IMR-90 (cell line): ENCODE measurements at regions not wholly inside any gene's neighbourhood (a gene's known extent, or its start where the extent isn't known, plus 50 kb on each side); places are given as distances from the start of the nearest gene placed in this dataset.

Experiments used
- ATAC-seq: fragments of 200-7000 bp; cut with Tn5 transposase; 2 replicates; pipeline ENCODE4 v1.9.1; 2020; ENCODE audit warnings: low read depth, mild to moderate bottlenecking, moderate library complexity
- BruUV-seq: library from RNA; stranded (reverse); fragments of 400-500 nt; replicated peaks from 2 replicates; lab custom pipeline; 2021; lab: Mats Ljungman, UMichigan
- CTCF ChIA-PET: fragments of 300-600 bp; formaldehyde crosslinking; extraction: SDS; loops from one replicate; lab custom pipeline; 2021; ENCODE audit warnings: antibody characterized with exemption; lab: Yijun Ruan, JAX
- POLR2A ChIA-PET: fragments of 300-600 bp; sonication (Branson Sonifier 250); formaldehyde crosslinking; loops from one replicate; lab custom pipeline; 2022; ENCODE audit warnings: antibody characterized with exemption; ENCODE audit not compliant: unreplicated experiment; lab: Charles Lee
- DNase-seq: peaks from one replicate; pipeline ENCODE4 v3.0.0; 2013
- H2AFZ ChIP-seq: replicated peaks from 2 replicates; pipeline ENCODE3; 2013; ENCODE audit warnings: low read length, mild to moderate bottlenecking; ENCODE audit not compliant: poor library complexity
- H2AK5ac ChIP-seq: 2 replicates; pipeline ENCODE4 v1.6.1; 2013; ENCODE audit warnings: low read depth, low read length, inconsistent platforms
- H2AK9ac ChIP-seq: replicated peaks from 2 replicates; pipeline ENCODE3; 2013; ENCODE audit warnings: mild to moderate bottlenecking, low read depth, low read length, moderate library complexity; ENCODE audit not compliant: poor library complexity
- H2BK120ac ChIP-seq: 2 replicates; pipeline ENCODE4 v1.6.1; 2013; ENCODE audit warnings: low read depth, low read length, inconsistent platforms
- H2BK15ac ChIP-seq: 3 replicates; pipeline ENCODE4 v1.6.1; 2013; ENCODE audit warnings: low read depth, low read length, inconsistent platforms
- H2BK20ac ChIP-seq: 2 replicates; pipeline ENCODE4 v1.6.1; 2013; ENCODE audit warnings: low read depth, mild to moderate bottlenecking, inconsistent platforms, low read length, moderate library complexity
- H2BK5ac ChIP-seq: 2 replicates; pipeline ENCODE4 v1.6.1; 2013; ENCODE audit warnings: mild to moderate bottlenecking, low read depth, low read length, inconsistent platforms; ENCODE audit not compliant: poor library complexity, severe bottlenecking
- H3K14ac ChIP-seq: replicated peaks from 2 replicates; pipeline ENCODE4 v1.6.1; 2013; ENCODE audit warnings: low read depth, low read length, inconsistent platforms
- H3K18ac ChIP-seq: 2 replicates; pipeline ENCODE4 v1.6.1; 2013; ENCODE audit warnings: low read depth, low read length, control low read depth
- H3K23ac ChIP-seq: 2 replicates; pipeline ENCODE4 v1.6.1; 2013; ENCODE audit warnings: low read depth, low read length, inconsistent platforms
- H3K27ac ChIP-seq: 2 replicates; pipeline ENCODE4 v1.5.1; 2013; ENCODE audit warnings: mild to moderate bottlenecking, control low read depth, low read length; ENCODE audit not compliant: insufficient read depth
- H3K27me3 ChIP-seq: 2 replicates; pipeline ENCODE4 v1.6.1; 2013; ENCODE audit warnings: low read length; ENCODE audit not compliant: control insufficient read depth, insufficient read depth
- H3K36me3 ChIP-seq: 2 replicates; pipeline ENCODE4 v1.6.1; 2013; ENCODE audit warnings: low read length, mixed read lengths; ENCODE audit not compliant: control insufficient read depth, insufficient read depth
- H3K4ac ChIP-seq: 2 replicates; pipeline ENCODE4 v1.6.1; 2013; ENCODE audit warnings: low read depth, low read length, inconsistent platforms
- H3K4me1 ChIP-seq: 2 replicates; pipeline ENCODE4 v1.6.1; 2013; ENCODE audit warnings: low read length, mixed read lengths; ENCODE audit not compliant: control insufficient read depth, insufficient read depth
- H3K4me2 ChIP-seq: 2 replicates; pipeline ENCODE4 v1.6.1; 2013; ENCODE audit warnings: low read depth, mild to moderate bottlenecking, control low read depth, low read length, moderate library complexity
- H3K4me3 ChIP-seq: 2 replicates; pipeline ENCODE4 v1.5.1; 2013; ENCODE audit warnings: low read depth, mild to moderate bottlenecking, control low read depth, low read length, moderate library complexity; ENCODE audit not compliant: insufficient read depth
- H3K56ac ChIP-seq: 2 replicates; pipeline ENCODE4 v1.6.1; 2013; ENCODE audit warnings: low read length, inconsistent platforms; ENCODE audit not compliant: insufficient read depth; ENCODE audit errors: extremely low read depth
- H3K79me1 ChIP-seq, 2 experiments: 2 replicates each; pipeline ENCODE4 v1.6.1; 2013; ENCODE audit warnings: low read length in 2 of 2, inconsistent platforms in 1 of 2, low read depth in 1 of 2
- H3K9ac ChIP-seq: 2 replicates; pipeline ENCODE4 v1.6.1; 2013; ENCODE audit warnings: low read depth, low read length, control low read depth
- H3K9me1 ChIP-seq: 2 replicates; pipeline ENCODE4 v1.6.1; 2013; ENCODE audit warnings: low read length, inconsistent platforms; ENCODE audit not compliant: insufficient read depth
- H3K9me3 ChIP-seq: 2 replicates; pipeline ENCODE4 v1.6.1; 2013; ENCODE audit warnings: low read length; ENCODE audit not compliant: control insufficient read depth, insufficient read depth
- H4K20me1 ChIP-seq: 2 replicates; pipeline ENCODE4 v1.6.1; 2013; ENCODE audit warnings: low read length, inconsistent platforms; ENCODE audit not compliant: insufficient read depth
- H4K5ac ChIP-seq: 2 replicates; pipeline ENCODE4 v1.6.1; 2013; ENCODE audit warnings: mild to moderate bottlenecking, low read depth, low read length, control low read depth
- H4K8ac ChIP-seq, 2 experiments: 2 replicates each; pipeline ENCODE4 v1.6.1; 2013; ENCODE audit warnings: low read depth in 2 of 2, low read length in 2 of 2, control low read depth in 1 of 2, inconsistent platforms in 1 of 2
- H4K91ac ChIP-seq: 2 replicates; pipeline ENCODE4 v1.6.1; 2013; ENCODE audit warnings: low read depth, low read length, inconsistent platforms; ENCODE audit not compliant: insufficient read depth
- CEBPB ChIP-seq: IDR thresholded peaks from 2 replicates; pipeline ENCODE4 v1.6.1; 2012; ENCODE audit warnings: low read depth, low read length, improper control_type of control experiment
- FOS ChIP-seq: fragments of 150-350 bp; IDR thresholded peaks from 2 replicates; pipeline ENCODE4 v1.6.1; 2016; ENCODE audit warnings: low read depth, low read length
- MAFK ChIP-seq: IDR thresholded peaks from 2 replicates; pipeline ENCODE4 v1.6.1; 2012; ENCODE audit warnings: low read depth, low read length, improper control_type of control experiment
- MAZ ChIP-seq: IDR thresholded peaks from 2 replicates; pipeline ENCODE4 v1.6.1; 2012; ENCODE audit warnings: low read depth, mild to moderate bottlenecking, low read length, improper control_type of control experiment, moderate library complexity, borderline replicate concordance
- MXI1 ChIP-seq: IDR thresholded peaks from 2 replicates; pipeline ENCODE4 v1.6.1; 2012; ENCODE audit warnings: low read depth, mild to moderate bottlenecking, low read length, moderate library complexity, borderline replicate concordance
- NFE2L2 ChIP-seq: fragments of 150-350 bp; IDR thresholded peaks from 2 replicates; pipeline ENCODE4 v1.6.1; 2016; ENCODE audit warnings: low read depth, mild to moderate bottlenecking, low read length
- SMC3 ChIP-seq: fragments of 150-350 bp; IDR thresholded peaks from 2 replicates; pipeline ENCODE4 v1.6.1; 2016; ENCODE audit warnings: low read depth, mild to moderate bottlenecking, antibody characterized with exemption, low read length, moderate library complexity
- WGBS, 2 experiments: methylation state at CpG; one replicate each; pipeline versions ENCODE4 v1.1.5 to v1.1.7; 2013; ENCODE audit warnings: missing lambda C conversion rate in 2 of 2; ENCODE audit not compliant: insufficient read length in 1 of 2; ENCODE audit errors: extremely low coverage in 2 of 2; 5-methylcytosine and 5-hydroxymethylcytosine counted together
- dilution Hi-C: fragments of 300-500 bp; cut with HindIII; formaldehyde crosslinking; loops from one replicate; pipeline ENCODE4 v1.14.3; 2018; ENCODE audit warnings: low sequenced_read_pairs; ENCODE audit not compliant: unreplicated experiment
- in situ Hi-C: fragments of 300-500 bp; cut with MboI; formaldehyde crosslinking; loops from 3 replicates; pipeline ENCODE4 v1.14.3; 2019; ENCODE audit warnings: low sequenced_read_pairs, inconsistent platforms, mixed read lengths
- intact Hi-C: fragments of 100-400 bp; cut with micrococcal nuclease; formaldehyde crosslinking; loops from 2 replicates; pipeline ENCODE4 v1.10.0; 2022
- TF ChIP-seq, protein P1 (sequence below): fragments of 150-350 bp; IDR thresholded peaks from 2 replicates; pipeline ENCODE4 v1.6.1; 2017; ENCODE audit warnings: mild to moderate bottlenecking, antibody characterized with exemption, low read length, low read depth

DNA sequence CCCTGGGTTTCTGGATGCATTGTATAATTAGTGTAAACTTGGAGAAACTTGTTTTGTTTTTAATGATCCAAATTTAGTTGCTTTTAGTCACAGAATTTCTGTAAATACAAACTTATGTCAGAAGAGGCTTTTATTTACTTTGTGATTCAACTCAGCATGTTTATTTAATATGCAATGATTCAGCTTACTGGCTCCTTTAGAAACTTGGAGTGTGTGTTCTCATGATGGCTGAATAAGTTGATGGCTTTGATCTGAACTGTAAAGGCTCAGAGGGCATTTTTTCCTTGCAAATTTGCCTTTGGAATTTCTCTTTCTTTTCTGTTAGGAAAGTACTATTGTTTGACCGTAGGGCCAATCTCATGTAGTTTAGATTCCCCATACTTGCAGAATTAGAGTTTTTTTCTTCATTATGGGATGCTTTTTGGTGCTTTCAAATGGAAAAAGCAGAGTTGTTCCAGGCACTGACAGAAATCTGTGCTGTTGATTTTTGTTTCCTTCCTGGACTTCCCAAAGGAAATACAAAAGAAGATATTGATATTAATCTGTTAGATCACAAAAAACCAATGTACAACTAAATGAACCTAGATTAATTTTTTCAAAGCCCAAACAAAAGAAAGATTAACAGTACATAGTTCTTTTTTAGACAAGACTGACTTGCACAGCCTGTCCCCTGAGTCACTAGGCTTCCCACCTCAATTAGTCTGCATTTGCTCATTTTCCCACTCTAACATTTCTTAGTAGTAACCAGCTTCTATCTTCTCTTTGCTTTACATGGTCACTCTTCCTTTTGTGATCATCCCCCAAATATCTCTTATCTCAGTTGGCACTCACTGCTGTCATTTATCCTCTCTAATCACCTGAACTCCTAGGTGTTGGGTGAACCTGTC, 96.8 kb upstream of the AGR3 start:
- peak overlapping the region; percentile 47 for H2BK5ac ChIP-seq
- H3K27ac ChIP-seq: peak overlapping the region; percentile 4
- TF ChIP-seq FOS (peak; percentile 97), MXI1 (no peak), CEBPB (peak; percentile 66), NFE2L2 (peak; percentile 49; the same call in 1 of the 2 replicates), MAFK (peak; percentile 30; the same call in 1 of the 2 replicates), SMC3 (no peak), MAZ (no peak)
- TF ChIP-seq, protein P1, sequence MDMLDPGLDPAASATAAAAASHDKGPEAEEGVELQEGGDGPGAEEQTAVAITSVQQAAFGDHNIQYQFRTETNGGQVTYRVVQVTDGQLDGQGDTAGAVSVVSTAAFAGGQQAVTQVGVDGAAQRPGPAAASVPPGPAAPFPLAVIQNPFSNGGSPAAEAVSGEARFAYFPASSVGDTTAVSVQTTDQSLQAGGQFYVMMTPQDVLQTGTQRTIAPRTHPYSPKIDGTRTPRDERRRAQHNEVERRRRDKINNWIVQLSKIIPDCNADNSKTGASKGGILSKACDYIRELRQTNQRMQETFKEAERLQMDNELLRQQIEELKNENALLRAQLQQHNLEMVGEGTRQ: no peak
- no peaks in the 10 kb centered on the region for H3K9me3 ChIP-seq
- no peaks in the 10 kb centered on the region for H4K20me1 ChIP-seq
- peak overlapping the region; percentile 57 for H3K23ac ChIP-seq
- H3K4ac ChIP-seq: peak overlapping the region; percentile 81
- POLR2A ChIA-PET: no interaction called here
- no TSS peak for BruUV-seq
- H3K9ac ChIP-seq: no peak overlapping the region
- H3K9me1 ChIP-seq: peaks cover 5% of the 10 kb centered on the region
- no peaks in the 10 kb centered on the region for H3K27me3 ChIP-seq
- no peak overlapping the region for H2AK9ac ChIP-seq
- peak overlapping the region; percentile 88 for H4K5ac ChIP-seq
- ATAC-seq (peak; percentile 87), DNase-seq (peak; percentile 88)
- H3K56ac ChIP-seq: peak overlapping the region; percentile 49; the same call in 1 of the 2 replicates
- in situ Hi-C loops (no loop called here), intact Hi-C loops (loop anchor here (5.0 kb wide), 1 partner anchor 41 kb away; no protein-coding TSS in a partner anchor), dilution Hi-C loops (no loop called here)
- peak overlapping the region; percentile 46 for H2AFZ ChIP-seq
- WGBS, 2 experiments: no CpG with 5 or more reads among the region's 1 CpG
- H3K4me2 ChIP-seq: peak overlapping the region; percentile 44; the same call in 1 of the 2 replicates
- no peak overlapping the region for H3K4me3 ChIP-seq
- peak overlapping the region; percentile 7 to 62; a peak in 2 of 4 replicates for H4K8ac ChIP-seq
- H3K14ac ChIP-seq: peak overlapping the region; percentile 76
- H2BK20ac ChIP-seq: peak overlapping the region; percentile 80
- H4K91ac ChIP-seq: peak overlapping the region; percentile 86
- H2AK5ac ChIP-seq: peak overlapping the region; percentile 93
- no peaks in the 10 kb centered on the region for H3K36me3 ChIP-seq
- H3K79me1 ChIP-seq: no peaks in the 10 kb centered on the region
- peak overlapping the region; percentile 84 for H3K18ac ChIP-seq
- H2BK15ac ChIP-seq: peak overlapping the region; percentile 72; the same call in 2 of the 3 replicates
- CTCF ChIA-PET: no interaction called here
- H3K4me1 ChIP-seq: peaks cover 6% of the 10 kb centered on the region
- peak overlapping the region; percentile 88 for H2BK120ac ChIP-seq
